SK-N-SH treated with all-trans-retinoic acid at 6 μM for 48 hours (cell line): ENCODE measurements at regions not wholly inside any gene's neighbourhood (a gene's known extent, or its start where the extent isn't known, plus 50 kb on each side); places are given as distances from the start of the nearest gene placed in this dataset.
"Not testable (repeated sequence)": the region's sequence is repeated elsewhere in the genome, so short reads cannot be mapped to it uniquely, and the experiment has no call there.

Experiments used
- ATAC-seq: fragments of 200-7000 bp; cut with Tn5 transposase; 3 replicates; pipeline ENCODE4 v1.9.1; 2020; ENCODE audit warnings: mild to moderate bottlenecking, moderate library complexity
- ARNTL ChIP-seq: fragments of 450-650 bp; formaldehyde crosslinking; IDR thresholded peaks from 2 replicates; pipeline ENCODE4 v1.5.0; 2020; ENCODE audit warnings: low read depth, mild to moderate bottlenecking, moderate library complexity, borderline replicate concordance
- BACH2 ChIP-seq: fragments of 250-450 bp; sonication (Bioruptor Pico); IDR thresholded peaks from 2 replicates; pipeline ENCODE4 v1.9.0; 2021; ENCODE audit warnings: mild to moderate bottlenecking, borderline replicate concordance
- CREB5 ChIP-seq: fragments of 250-450 bp; sonication (Bioruptor Pico); IDR thresholded peaks from 2 replicates; pipeline ENCODE4 v1.5.1; 2020; ENCODE audit warnings: low read depth, mild to moderate bottlenecking, moderate library complexity
- CSDC2 ChIP-seq: fragments of 250-450 bp; sonication (Bioruptor Pico); IDR thresholded peaks from 2 replicates; pipeline ENCODE4 v1.5.0; 2020; ENCODE audit warnings: mild to moderate bottlenecking, moderate library complexity
- ESRRG ChIP-seq: fragments of 250-450 bp; sonication (Bioruptor Pico); IDR thresholded peaks from 2 replicates; pipeline ENCODE4 v1.6.1; 2021; ENCODE audit warnings: mild to moderate bottlenecking
- ISL1 ChIP-seq: fragments of 250-450 bp; sonication (Bioruptor Pico); IDR thresholded peaks from 2 replicates; pipeline ENCODE4 v2.1.2; 2022; ENCODE audit warnings: mild to moderate bottlenecking, moderate library complexity
- OSR1 ChIP-seq: fragments of 250-450 bp; sonication (Bioruptor Pico); IDR thresholded peaks from 2 replicates; pipeline ENCODE4 v1.8.0; 2022; ENCODE audit warnings: moderate library complexity, mild to moderate bottlenecking, inconsistent platforms
- PATZ1 ChIP-seq: fragments of 250-450 bp; sonication (Bioruptor Pico); IDR thresholded peaks from 2 replicates; pipeline ENCODE4 v1.8.0; 2020; ENCODE audit warnings: mild to moderate bottlenecking, moderate library complexity, borderline replicate concordance
- PPARA ChIP-seq: fragments of 250-450 bp; sonication (Bioruptor Pico); IDR thresholded peaks from 2 replicates; pipeline ENCODE4 v1.5.0; 2020; ENCODE audit warnings: mild to moderate bottlenecking, borderline replicate concordance
- RARB ChIP-seq: fragments of 250-450 bp; sonication (Bioruptor Pico); IDR thresholded peaks from 2 replicates; pipeline ENCODE4 v1.8.0; 2021; ENCODE audit warnings: mild to moderate bottlenecking, moderate library complexity
- SNAI2 ChIP-seq: fragments of 250-450 bp; sonication (Bioruptor Pico); IDR thresholded peaks from 2 replicates; pipeline ENCODE4 v1.5.0; 2020; ENCODE audit warnings: mild to moderate bottlenecking, moderate library complexity
- TCF4 ChIP-seq: fragments of 250-450 bp; sonication (Bioruptor Pico); IDR thresholded peaks from 2 replicates; pipeline ENCODE4 v1.8.0; 2021; ENCODE audit warnings: mild to moderate bottlenecking, moderate library complexity, borderline replicate concordance
- TOX ChIP-seq: fragments of 250-450 bp; sonication (Bioruptor Pico); IDR thresholded peaks from 2 replicates; pipeline ENCODE4 v1.8.0; 2021; ENCODE audit warnings: mild to moderate bottlenecking, moderate library complexity, borderline replicate concordance
- TSHZ2 ChIP-seq: fragments of 250-450 bp; sonication (Bioruptor Pico); IDR thresholded peaks from 2 replicates; pipeline ENCODE4 v1.5.0; 2020; ENCODE audit warnings: mild to moderate bottlenecking, moderate library complexity
- ZC3H10 ChIP-seq: fragments of 250-450 bp; sonication (Bioruptor Pico); IDR thresholded peaks from 2 replicates; pipeline ENCODE4 v1.5.1; 2021; ENCODE audit warnings: mild to moderate bottlenecking, moderate library complexity
- ZFP30 ChIP-seq: fragments of 450-650 bp; formaldehyde crosslinking; IDR thresholded peaks from 2 replicates; pipeline ENCODE4 v1.5.0; 2022; ENCODE audit warnings: mild to moderate bottlenecking, moderate library complexity
- ZNF70 ChIP-seq: fragments of 450-650 bp; formaldehyde crosslinking; IDR thresholded peaks from 2 replicates; pipeline ENCODE4 v1.5.0; 2020; ENCODE audit warnings: mild to moderate bottlenecking, moderate library complexity
- ZNF8 ChIP-seq: fragments of 450-650 bp; formaldehyde crosslinking; IDR thresholded peaks from 2 replicates; pipeline ENCODE4 v1.5.0; 2020; ENCODE audit warnings: mild to moderate bottlenecking, moderate library complexity
- TF ChIP-seq, protein P1 (sequence below): fragments of 250-450 bp; sonication (Bioruptor Pico); IDR thresholded peaks from 2 replicates; pipeline ENCODE4 v1.5.1; 2021; ENCODE audit warnings: mild to moderate bottlenecking, moderate library complexity

- TF ChIP-seq ESRRG (CRISPR knock-in tag) (no peak), ISL1 (CRISPR knock-in tag) (no peak), BACH2 (CRISPR knock-in tag) (no peak), TOX (no peak), PATZ1 (CRISPR knock-in tag) (no peak), CSDC2 (CRISPR knock-in tag) (no peak), ZNF70 (CRISPR knock-in tag) (no peak)
- TF ChIP-seq, protein P1, sequence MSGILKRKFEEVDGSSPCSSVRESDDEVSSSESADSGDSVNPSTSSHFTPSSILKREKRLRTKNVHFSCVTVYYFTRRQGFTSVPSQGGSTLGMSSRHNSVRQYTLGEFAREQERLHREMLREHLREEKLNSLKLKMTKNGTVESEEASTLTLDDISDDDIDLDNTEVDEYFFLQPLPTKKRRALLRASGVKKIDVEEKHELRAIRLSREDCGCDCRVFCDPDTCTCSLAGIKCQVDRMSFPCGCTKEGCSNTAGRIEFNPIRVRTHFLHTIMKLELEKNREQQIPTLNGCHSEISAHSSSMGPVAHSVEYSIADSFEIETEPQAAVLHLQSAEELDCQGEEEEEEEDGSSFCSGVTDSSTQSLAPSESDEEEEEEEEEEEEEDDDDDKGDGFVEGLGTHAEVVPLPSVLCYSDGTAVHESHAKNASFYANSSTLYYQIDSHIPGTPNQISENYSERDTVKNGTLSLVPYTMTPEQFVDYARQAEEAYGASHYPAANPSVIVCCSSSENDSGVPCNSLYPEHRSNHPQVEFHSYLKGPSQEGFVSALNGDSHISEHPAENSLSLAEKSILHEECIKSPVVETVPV: no peak
- no peak for ATAC-seq
Observed at GRCh38 chr16:60771138-60771537, 1265.1 kb downstream of the CDH8 start.

- ATAC-seq: not testable (repeated sequence)
Observed at GRCh38 chr16:60770384-60770783, 1265.9 kb downstream of the CDH8 start.

- TF ChIP-seq ISL1 (CRISPR knock-in tag): no peak
- no peak for ATAC-seq
Observed at GRCh38 chr16:60763869-60764268, 1272.4 kb downstream of the CDH8 start.

- no peak for ATAC-seq
- TF ChIP-seq RARB (CRISPR knock-in tag) (no peak), ZFP30 (CRISPR knock-in tag) (no peak), ZNF8 (CRISPR knock-in tag) (no peak), TSHZ2 (no peak), ESRRG (CRISPR knock-in tag) (no peak), ISL1 (CRISPR knock-in tag) (no peak), CREB5 (CRISPR knock-in tag) (no peak), PPARA (no peak), OSR1 (no peak), ZC3H10 (CRISPR knock-in tag) (no peak), SNAI2 (CRISPR knock-in tag) (no peak), ARNTL (no peak)
Observed at GRCh38 chr16:60755907-60756306, 1280.3 kb downstream of the CDH8 start.

DNA sequence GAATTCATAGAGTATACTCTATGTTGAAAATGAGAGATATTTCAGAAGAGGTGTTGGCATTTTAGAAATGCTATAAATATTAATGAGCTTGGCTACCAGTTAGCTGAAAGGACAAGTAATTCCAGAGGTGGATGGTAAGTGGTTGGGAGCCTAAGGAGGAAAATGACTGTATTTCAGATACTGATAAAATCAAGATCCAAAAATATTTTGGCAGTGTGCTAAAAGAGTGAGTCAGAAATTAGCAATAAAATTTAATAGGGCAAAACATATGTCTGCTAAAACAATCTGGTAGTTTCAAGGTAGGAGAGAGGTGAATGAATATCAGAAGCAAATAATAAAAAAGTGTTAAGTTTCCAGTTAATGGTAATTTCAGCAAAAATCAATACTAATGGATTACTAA is 1287.9 kb downstream of the CDH8 start:
- no peak for TF ChIP-seq OSR1
- ATAC-seq: no peak

GRCh38 chr16:60744198-60744597 is 1292.0 kb downstream of the CDH8 start:
- TF ChIP-seq PATZ1 (CRISPR knock-in tag) (no peak), ZNF8 (CRISPR knock-in tag) (no peak), TOX (no peak), CSDC2 (CRISPR knock-in tag) (no peak), CREB5 (CRISPR knock-in tag) (no peak), ZFP30 (CRISPR knock-in tag) (no peak), ZC3H10 (CRISPR knock-in tag) (no peak), TCF4 (no peak), BACH2 (CRISPR knock-in tag) (no peak), TSHZ2 (no peak), ISL1 (CRISPR knock-in tag) (no peak)
- ATAC-seq: no peak
